ENCODE measurements at regions not wholly inside any gene's neighbourhood (a gene's known extent, or its start where the extent isn't known, plus 50 kb on each side); places are given as distances from the start of the nearest gene placed in this dataset.

- no peak for DNase-seq (ENCODE audit: extremely low read depth, low read depth, low spot score)
Observed at GRCh38 chr2:57753636-57754035, 293.0 kb upstream of the VRK2 start.

GRCh38 chr2:57758686-57759085, 287.9 kb upstream of the VRK2 start:
- DNase-seq (ENCODE audit: extremely low read depth, low read depth, low spot score): no peak

DNA sequence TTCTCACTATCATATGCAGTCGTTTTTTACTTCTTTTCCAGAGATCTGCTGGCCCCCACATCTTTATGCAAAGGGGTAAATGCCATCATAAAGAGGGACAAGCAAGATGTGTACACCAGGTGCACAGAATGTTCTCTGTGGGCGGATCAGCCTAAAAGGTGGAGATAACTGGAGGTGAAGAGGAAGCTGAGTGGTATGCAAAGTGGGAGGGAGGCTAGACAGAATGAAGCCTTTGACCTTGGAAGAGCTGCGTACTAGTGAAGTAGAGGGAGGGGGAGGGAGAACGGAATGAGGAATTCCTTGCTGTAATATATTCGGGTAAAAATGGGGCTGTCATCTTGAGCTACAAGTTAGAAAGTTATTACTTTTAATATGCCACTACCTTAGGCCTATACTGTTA, 287.5 kb upstream of the VRK2 start:
- no peak for DNase-seq (ENCODE audit: extremely low read depth, low read depth, low spot score)

DNA sequence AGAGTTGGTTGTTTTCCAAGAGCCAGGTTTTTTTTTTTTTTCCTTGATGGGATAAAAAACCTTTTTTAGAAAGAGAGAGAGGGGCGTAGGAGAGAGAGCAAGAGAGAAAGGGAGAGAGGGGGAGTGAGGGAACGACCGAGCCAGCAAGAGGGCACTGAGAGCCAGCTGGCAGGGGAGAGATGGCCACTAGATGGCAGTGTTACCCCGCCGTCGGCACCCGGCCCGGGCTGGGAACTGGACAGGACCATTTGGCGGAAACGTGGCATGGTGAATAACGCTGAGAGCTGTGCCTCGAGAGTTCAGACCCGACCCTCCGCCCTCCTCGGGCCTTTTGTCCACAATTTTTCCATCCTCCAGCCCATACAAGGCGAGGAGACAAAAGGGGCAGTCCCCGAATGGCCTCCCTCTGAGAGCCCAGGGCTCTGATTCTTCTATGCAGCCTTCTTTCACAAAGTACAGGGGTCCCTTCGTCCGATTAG, 286.7 kb upstream of the VRK2 start:
- peak; percentile 37 for DNase-seq (ENCODE audit: extremely low read depth, low read depth, low spot score)

DNA sequence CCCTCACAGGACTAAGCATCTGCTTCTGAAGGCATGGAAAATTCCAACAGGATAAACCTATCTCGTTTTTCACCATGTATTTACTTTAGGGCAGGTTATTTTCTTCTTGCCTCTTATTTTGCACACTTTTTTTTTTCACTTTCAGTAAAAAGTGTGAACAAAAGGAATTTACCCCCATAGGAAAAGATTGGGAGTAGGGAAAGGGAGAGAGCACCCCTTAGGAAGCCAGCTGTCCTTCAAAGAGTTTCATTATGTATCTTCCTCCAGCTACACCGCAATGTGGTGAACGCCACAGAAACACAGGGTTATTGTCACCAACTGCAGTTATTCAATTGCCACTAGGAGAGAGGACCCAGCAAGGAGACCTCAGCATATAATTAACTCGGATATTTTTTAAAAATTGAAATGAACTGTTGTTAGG, 286.2 kb upstream of the VRK2 start:
- no peak for DNase-seq (ENCODE audit: extremely low read depth, low read depth, low spot score)

GRCh38 chr2:57776916-57777315, 269.7 kb upstream of the VRK2 start:
- DNase-seq (ENCODE audit: extremely low read depth, low read depth, low spot score): no peak

DNA sequence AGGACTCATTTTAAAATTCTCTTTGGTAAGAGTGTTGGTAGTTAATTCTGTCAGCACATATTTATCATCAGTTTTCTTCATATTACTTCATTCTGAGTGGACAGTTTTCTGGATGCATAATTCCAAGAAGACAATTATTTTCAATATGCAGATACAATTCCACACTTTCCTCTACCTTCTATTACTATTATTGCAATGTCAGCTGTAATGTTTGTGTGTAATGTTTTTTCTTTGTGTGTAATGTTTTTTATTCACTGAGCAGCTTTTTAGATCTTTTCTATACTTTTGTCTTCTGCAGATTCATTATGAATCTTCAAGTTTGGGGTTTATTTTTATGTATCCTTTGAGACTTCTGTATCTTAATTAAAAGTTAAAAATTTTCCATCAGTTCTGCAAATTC, 264.0 kb upstream of the VRK2 start:
- DNase-seq (ENCODE audit: extremely low read depth, low read depth, low spot score): no peak

DNA sequence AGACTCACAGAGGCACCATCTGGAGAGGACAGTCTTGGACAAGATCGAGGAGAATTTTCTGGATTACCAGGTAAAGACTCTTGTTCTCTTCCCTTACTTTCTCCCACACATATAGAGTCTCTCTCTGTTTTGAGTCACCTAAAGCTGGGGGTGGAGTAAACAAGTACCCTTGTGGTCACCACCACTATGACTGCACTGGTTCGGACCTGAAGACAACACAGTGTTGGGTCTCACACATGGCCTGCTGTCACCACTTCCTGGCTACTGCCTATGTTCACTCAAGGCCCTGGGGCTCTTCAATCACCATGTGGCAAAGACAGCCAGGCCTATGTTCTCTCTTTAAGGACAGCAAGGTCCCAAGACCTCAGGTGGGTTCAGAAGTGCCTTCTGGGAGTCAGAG, 253.3 kb upstream of the VRK2 start:
- no peak for DNase-seq (ENCODE audit: extremely low read depth, low read depth, low spot score)

DNA sequence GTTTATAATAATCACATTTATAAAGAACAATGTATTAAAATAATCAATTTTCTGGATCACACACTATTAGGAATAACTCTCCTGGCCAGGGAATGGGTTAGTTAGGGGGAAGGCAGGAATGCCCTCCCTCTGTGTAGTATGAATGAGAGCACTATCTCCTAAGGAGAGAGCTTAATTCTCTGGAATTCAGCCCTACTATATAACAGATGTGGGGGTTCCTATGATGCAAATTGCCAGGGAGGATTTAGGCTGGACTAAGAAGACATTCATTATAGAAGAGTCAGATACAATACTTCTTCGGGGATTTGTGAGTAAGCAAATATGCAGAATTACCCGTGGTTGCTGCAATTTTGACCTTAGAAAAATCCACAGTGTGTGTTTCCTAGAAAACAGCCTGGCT, 250.1 kb upstream of the VRK2 start:
- no peak for DNase-seq (ENCODE audit: extremely low read depth, low read depth, low spot score)

GRCh38 chr2:57798346-57798745, 248.3 kb upstream of the VRK2 start:
- no peak for DNase-seq (ENCODE audit: extremely low read depth, low read depth, low spot score)

DNA sequence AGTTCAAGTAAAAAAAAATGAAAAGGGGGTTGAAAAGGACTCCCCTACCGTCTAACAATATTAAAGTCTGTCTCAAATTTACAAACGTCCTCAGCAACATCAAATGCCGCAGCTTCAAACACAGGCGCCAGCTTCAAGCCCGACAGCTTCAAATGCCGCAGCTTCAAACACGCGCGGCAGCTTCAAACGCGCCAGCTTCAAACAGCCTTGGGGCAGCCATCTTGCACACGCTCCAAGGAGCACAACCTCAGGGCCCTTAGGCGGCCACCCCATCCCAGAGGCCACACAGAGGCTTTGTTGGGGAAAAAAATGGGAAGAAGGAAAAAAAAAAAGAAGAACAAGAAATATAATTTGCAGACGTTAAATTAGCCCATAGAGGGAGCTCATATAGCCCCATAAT, 244.4 kb upstream of the VRK2 start:
- DNase-seq (ENCODE audit: extremely low read depth, low read depth, low spot score): no peak

GRCh38 chr2:57804971-57805370, 241.6 kb upstream of the VRK2 start:
- DNase-seq (ENCODE audit: extremely low read depth, low read depth, low spot score): no peak

GRCh38 chr2:57806449-57806968, 240.1 kb upstream of the VRK2 start:
- no peak for DNase-seq (ENCODE audit: extremely low read depth, low read depth, low spot score)

DNA sequence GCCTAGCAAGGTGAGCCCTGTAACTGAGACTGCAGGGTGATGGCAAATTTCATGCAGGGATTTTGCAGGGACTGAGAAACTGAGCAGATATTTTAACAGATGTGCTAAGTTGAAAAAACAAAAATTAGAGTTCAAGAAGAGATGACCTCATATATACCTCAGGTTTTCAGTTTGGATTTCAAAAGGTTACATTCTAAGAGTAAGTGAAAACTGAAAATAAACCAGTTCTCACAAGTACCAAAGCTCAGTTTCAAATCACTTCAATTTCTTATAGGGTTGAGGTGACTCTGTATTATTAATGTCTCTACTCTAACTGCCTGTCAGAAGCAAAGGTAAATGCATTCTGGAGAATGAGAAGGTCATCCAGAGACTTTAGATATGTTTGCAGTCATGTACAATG, 237.4 kb upstream of the VRK2 start:
- DNase-seq (ENCODE audit: extremely low read depth, low read depth, low spot score): no peak

GRCh38 chr2:57821088-57821487, 225.5 kb upstream of the VRK2 start:
- DNase-seq (ENCODE audit: extremely low read depth, low read depth, low spot score): no peak

DNA sequence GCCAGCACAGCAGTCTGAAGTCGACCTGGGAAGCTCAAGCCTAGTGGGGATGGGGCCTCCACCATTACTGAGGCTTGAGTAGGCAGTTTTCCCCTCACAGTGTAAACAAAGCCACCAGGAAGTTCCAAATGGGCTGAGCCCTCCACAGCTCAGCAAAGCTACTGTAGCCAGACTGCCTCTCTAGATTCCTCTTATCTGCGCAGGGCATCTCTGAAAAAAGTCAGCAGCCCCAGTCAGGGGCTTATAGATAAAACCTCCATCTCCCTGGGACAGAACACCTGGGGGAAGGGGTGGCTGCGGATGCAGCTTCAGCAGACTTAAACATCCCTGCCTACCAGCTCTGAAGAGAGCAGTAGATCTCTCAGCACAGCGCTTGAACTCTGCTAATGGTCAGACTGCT, 218.4 kb upstream of the VRK2 start:
- DNase-seq (ENCODE audit: extremely low read depth, low read depth, low spot score): no peak

- DNase-seq (ENCODE audit: extremely low read depth, low read depth, low spot score): no peak
Observed at GRCh38 chr2:57834666-57835065, 211.9 kb upstream of the VRK2 start.

DNA sequence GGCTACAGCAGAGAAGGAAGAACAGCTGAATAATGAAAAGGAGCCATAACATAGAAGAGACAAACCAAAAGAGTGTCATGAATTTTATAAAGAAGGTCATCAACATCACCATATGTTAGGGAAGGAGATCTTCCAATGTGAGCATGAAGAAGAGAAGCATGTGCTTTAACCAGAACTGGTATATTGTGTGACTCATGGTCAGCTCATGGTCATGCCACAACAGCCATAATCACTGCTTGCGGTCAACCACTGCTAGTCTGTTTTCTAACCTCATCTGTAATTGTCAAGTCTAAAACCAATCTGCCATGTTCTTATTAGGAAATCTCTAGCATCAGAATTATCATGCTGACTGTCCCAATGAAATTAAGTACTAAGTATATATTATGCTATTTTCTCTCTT, 204.1 kb upstream of the VRK2 start:
- DNase-seq (ENCODE audit: extremely low read depth, low read depth, low spot score): no peak

DNA sequence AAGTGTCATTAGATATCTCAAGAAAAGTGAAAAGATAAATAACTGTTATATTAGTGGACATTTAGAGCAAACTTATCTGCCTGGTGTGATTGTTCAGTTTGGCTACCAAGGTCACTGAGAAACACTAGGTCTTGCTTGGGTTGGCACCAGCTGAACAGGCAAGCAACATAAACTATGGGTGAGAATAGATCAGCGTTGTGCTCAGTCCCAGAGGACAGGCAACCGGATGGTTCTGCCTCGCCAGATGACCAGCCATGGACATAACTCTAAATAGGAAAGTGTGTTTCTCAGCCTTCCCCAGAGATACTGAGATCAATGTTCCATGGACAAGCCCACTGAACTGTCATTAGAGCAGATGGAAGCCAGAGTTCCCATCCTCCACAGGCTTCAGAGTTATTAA, 203.4 kb upstream of the VRK2 start:
- DNase-seq (ENCODE audit: extremely low read depth, low read depth, low spot score): no peak

DNA sequence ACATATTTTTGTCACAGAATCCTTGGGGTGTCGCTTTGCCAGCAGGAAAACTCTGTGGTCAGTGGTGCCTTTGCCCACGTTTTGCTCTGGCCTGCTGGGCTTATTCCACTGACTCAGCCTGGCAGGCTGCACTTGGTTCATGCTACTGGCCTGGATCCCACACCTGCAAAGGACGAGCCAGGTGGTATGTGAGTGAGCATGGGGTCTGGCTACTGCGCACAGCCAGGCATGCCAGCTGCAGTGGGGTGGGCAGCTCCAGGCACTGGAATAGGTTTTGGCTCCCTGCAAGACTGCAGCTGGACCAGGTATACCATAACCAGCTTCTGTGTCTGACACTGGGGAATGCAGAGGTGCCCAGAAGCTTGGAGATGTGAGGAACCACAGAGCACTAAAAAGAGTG, 197.9 kb upstream of the VRK2 start:
- DNase-seq (ENCODE audit: extremely low read depth, low read depth, low spot score): no peak

GRCh38 chr2:57849843-57850242, 196.8 kb upstream of the VRK2 start:
- DNase-seq (ENCODE audit: extremely low read depth, low read depth, low spot score): no peak

DNA sequence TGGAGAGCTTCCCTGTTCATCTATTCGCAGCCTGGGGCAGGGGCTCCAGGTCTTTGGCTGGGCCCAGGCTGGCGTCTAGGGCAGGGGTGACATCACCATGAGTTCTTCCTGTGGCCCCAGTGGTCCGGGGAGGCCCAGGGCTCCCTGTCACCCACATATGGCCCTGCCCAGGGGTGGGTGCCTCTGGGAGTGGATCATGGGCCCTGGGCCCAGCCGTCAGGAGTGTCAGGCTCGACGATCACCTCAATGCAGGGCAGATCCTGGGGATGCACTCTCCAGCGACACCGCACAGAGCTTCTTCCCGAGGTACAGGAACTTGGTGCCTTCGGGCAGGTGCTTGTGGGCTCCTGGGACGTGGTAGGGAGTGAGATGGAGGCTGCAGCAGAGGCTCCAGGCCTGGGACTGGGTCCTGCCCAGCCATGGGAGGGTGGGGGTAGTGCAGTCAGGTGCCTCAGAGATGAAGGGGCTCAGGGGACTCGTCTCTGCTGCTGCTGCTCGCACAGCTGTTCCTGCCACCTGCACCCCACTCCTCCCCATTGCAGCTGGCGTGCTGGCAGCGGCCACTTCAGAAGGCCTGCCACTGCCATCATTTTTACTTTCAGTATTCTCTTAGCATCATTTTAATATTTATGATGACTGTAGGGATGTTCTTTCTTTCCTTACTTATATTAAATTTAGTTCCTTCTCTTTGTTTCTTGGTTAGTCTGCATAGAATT, 196.0 kb upstream of the VRK2 start:
- DNase-seq (ENCODE audit: extremely low read depth, low read depth, low spot score): no peak

GRCh38 chr2:57855212-57855611, 191.4 kb upstream of the VRK2 start:
- DNase-seq (ENCODE audit: extremely low read depth, low read depth, low spot score): no peak
